Panc1 (cell line): ENCODE measurements at regions not wholly inside any gene's neighbourhood (a gene's known extent, or its start where the extent isn't known, plus 50 kb on each side); places are given as distances from the start of the nearest gene placed in this dataset.

Experiments
- CTCF ChIP-seq: fragments of 450-650 bp; IDR thresholded peaks from 2 replicates; pipeline ENCODE4 v1.5.1; 2017; ENCODE audit warnings: mild to moderate bottlenecking
- POLR2AphosphoS5 ChIP-seq: IDR thresholded peaks from 2 replicates; pipeline ENCODE4 v1.6.1; 2012; ENCODE audit warnings: mild to moderate bottlenecking, low read depth, low read length, moderate library complexity
- REST ChIP-seq, 2 experiments: IDR thresholded peaks; 2 replicates each; pipeline ENCODE4 v1.6.1; 2011 to 2012; ENCODE audit warnings: low read depth in 2 of 2, control low read depth in 1 of 2, low read length in 1 of 2, mild to moderate bottlenecking in 1 of 2, moderate library complexity in 1 of 2; ENCODE audit not compliant: insufficient read depth in 1 of 2
- SIN3A ChIP-seq: IDR thresholded peaks from 2 replicates; pipeline ENCODE4 v1.6.1; 2012; ENCODE audit warnings: low read depth, mild to moderate bottlenecking, low read length, moderate library complexity, borderline replicate concordance; ENCODE audit not compliant: insufficient read depth
- TCF7L2 ChIP-seq: IDR thresholded peaks from 2 replicates; pipeline ENCODE4 v1.6.1; 2011; ENCODE audit warnings: mild to moderate bottlenecking, low read depth, low read length, inconsistent platforms

- no peak for TF ChIP-seq CTCF
- TF ChIP-seq POLR2AphosphoS5, result no peak
- no peak for TF ChIP-seq TCF7L2
- TF ChIP-seq REST (IDR thresholded peaks at IDR 0.05; ENCODE audit: insufficient read depth in 1 of 2, low read depth in 2 of 2, low read length in 1 of 2), result no peak
- TF ChIP-seq SIN3A, result no peak
These were observed 196.4 kb downstream of the FBXO8 start for GRCh38 chr4:174086829-174087799.
